Stimulated activated naive B cell treated with anti-CD40 and anti-IgM and Interleukin-4, amounts not matched to agents 10 μg/mL and 1 μg/mL and 100 μg/mL, for 72 hours (primary cell): ENCODE measurements at regions not wholly inside any gene's neighbourhood (a gene's known extent, or its start where the extent isn't known, plus 50 kb on each side); places are given as distances from the start of the nearest gene placed in this dataset.
"Not testable (repeated sequence)": the region's sequence is repeated elsewhere in the genome, so short reads cannot be mapped to it uniquely, and the experiment has no call there.

Experiments
- ATAC-seq, 2 donors: fragments of 150-1000 bp; cut with Tn5 transposase; replicated peaks; 2 replicates each; pipeline ENCODE4 v1.10.0; 2021; ENCODE audit warnings: moderate library complexity in 1 of 2
- DNase-seq: peaks from one replicate; pipeline ENCODE4 v3.0.0; 2021
- H3K27ac Mint-ChIP-seq: one replicate; pipeline ENCODE4 v1.8.0; 2022; ENCODE audit warnings: mild to moderate bottlenecking, mixed read lengths
- H3K27me3 Mint-ChIP-seq, 2 donors: one replicate each; pipeline ENCODE4 v1.8.0; 2022; ENCODE audit warnings: mixed read lengths in 2 of 2
- H3K36me3 Mint-ChIP-seq, 2 donors: one replicate each; pipeline ENCODE4 v1.8.0; 2022; ENCODE audit warnings: mixed read lengths in 2 of 2, mild to moderate bottlenecking in 1 of 2
- H3K4me1 Mint-ChIP-seq, 2 donors: one replicate each; pipeline ENCODE4 v1.8.0; 2022; ENCODE audit warnings: mixed read lengths in 2 of 2, mild to moderate bottlenecking in 1 of 2
- H3K4me3 Mint-ChIP-seq, 2 donors: one replicate each; pipeline ENCODE4 v1.8.0; 2022; ENCODE audit warnings: mild to moderate bottlenecking in 2 of 2, mixed read lengths in 2 of 2, moderate library complexity in 1 of 2
- H3K9me3 Mint-ChIP-seq, 2 donors: one replicate each; pipeline ENCODE4 v1.8.0; 2022; ENCODE audit warnings: mixed read lengths in 2 of 2, mild to moderate bottlenecking in 1 of 2

DNA sequence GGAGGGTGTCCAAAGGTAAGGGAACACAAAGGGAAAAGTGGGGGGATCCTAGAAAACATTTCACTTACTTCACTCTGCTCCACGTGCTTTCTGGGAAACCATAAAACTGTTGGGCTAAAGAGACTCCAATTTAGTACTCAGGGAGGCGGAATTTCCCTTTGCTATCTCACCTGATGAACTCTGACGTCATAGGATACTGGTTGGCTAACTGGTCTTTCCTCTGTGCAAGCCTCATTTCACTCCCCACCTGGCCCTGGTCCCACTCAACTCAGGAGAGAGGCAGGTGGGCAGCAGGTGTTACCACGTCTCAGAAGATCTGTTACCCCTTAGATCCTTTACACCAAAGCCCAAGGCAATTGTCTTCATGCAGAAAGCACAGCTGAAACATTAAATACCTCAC lies 51.8 kb upstream of the PMAIP1 start:
- no peaks in the 10 kb centered on the region for H3K9me3 Mint-ChIP-seq
- H3K27ac Mint-ChIP-seq: peak overlapping the region; percentile 93
- DNase-seq (peak; percentile 15), ATAC-seq (peak; percentile 39 to 41)
- peaks cover 0 to under 1% of the 10 kb centered on the region in 2 donors for H3K27me3 Mint-ChIP-seq
- H3K36me3 Mint-ChIP-seq: no peaks in the 10 kb centered on the region
- peaks cover 21 to 31% of the 10 kb centered on the region in 2 donors for H3K4me1 Mint-ChIP-seq
- H3K4me3 Mint-ChIP-seq: no peak overlapping the region

GRCh38 chr18:59847491-59847846 lies 52.3 kb upstream of the PMAIP1 start:
- ATAC-seq: peak; percentile 47

DNA sequence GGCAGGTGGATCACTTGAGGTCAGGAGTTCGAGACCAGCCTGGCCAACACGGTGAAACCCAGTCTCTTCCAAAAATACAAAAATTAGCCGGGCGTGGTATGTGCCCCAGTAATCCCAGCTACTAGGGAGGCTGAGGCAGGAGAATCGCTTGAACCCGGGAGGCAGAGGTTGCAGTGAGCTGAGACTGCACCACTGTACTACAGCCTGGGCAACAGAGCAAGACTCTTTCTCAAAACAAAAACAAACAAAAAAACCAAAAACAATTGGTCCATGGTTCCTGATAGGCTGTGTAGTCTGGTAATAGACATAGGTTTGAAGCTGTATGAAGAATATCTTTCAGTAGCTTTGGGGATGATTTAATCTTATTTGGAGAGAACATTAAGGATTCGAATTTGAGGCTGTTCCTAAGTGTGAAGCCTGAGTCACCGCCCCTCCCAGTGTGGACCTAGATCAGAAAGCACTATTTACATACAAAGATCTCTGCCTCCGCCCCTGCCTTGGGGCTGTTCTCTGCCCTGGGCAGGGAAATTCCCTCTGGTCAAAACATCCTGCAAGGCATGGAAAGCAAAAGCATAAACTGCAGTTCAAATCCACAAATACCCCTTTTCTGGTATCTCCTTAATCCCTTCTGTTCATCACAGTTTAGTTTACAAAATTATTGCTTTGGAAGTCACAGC lies 52.8 kb upstream of the PMAIP1 start:
- no peaks in the 10 kb centered on the region for H3K9me3 Mint-ChIP-seq
- ATAC-seq (peak; percentile 96 to 97), DNase-seq (peak; percentile 65)
- H3K27ac Mint-ChIP-seq: peak overlapping the region; percentile 93
- peak overlapping the region; percentile 31 to 57 for H3K4me3 Mint-ChIP-seq
- no peaks in the 10 kb centered on the region for H3K36me3 Mint-ChIP-seq
- peaks cover 20 to 34% of the 10 kb centered on the region in 2 donors for H3K4me1 Mint-ChIP-seq
- H3K27me3 Mint-ChIP-seq: no peaks in the 10 kb centered on the region

More at GRCh38 chr18:59847491-59847846, 52.3 kb upstream of the PMAIP1 start:
- Mint-ChIP-seq H3K27ac (peak overlapping the region; percentile 93), H3K4me3 (peak overlapping the region; percentile 31 to 57), H3K4me1 (peaks cover 20 to 33% of the 10 kb centered on the region in 2 donors)
- not testable (repeated sequence) for H3K36me3 Mint-ChIP-seq, H3K9me3 Mint-ChIP-seq, H3K27me3 Mint-ChIP-seq
- DNase-seq: peak; percentile 3

- Mint-ChIP-seq H3K4me1 (peaks cover 15 to 29% of the 10 kb centered on the region in 2 donors), H3K36me3 (no peaks in the 10 kb centered on the region), H3K27ac (no peak overlapping the region), H3K4me3 (no peak overlapping the region), H3K27me3 (no peaks in the 10 kb centered on the region), H3K9me3 (no peaks in the 10 kb centered on the region)
- DNase-seq (no peak), ATAC-seq (no peak)
Measured at GRCh38 chr18:59842947-59843346, 56.8 kb upstream of the PMAIP1 start.

DNA sequence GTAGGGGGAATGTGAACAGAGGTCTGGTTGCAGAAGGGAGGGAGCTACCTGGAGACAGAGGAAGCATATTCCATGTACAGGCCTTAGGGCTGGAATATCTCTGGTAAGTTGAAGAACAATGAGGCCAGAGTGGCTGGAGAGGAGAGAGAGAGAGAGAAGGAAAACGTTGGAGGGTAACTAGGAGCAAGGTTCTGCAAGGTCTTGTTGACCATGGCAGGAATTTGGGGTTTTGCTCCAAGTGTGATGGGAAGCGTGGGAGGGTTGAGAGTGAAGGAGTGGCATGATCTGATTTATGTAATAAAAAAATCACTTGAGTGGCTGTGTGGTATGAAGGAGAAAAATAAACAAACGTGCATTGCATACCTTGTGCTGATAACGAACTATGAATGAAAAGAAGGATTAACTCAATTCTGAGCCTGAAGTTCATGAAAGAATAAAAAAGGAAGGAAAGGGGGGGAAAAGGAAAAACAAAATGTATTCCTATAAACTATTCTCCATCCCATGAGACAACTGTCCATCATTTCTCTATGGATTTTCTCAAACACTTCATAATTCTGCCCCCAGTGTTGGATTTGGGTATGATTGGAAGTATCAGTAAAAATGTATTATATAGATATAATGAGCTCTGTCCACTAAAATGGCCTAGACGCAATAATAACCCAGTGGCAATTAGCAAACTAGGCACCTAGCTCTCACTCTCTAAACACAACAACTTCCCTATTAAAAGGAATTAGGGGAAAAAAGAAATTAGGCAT lies 59.7 kb upstream of the PMAIP1 start:
- Mint-ChIP-seq H3K4me3 (no peak overlapping the region), H3K27ac (no peak overlapping the region), H3K36me3 (no peaks in the 10 kb centered on the region), H3K9me3 (no peaks in the 10 kb centered on the region), H3K27me3 (no peaks in the 10 kb centered on the region), H3K4me1 (peaks cover 13 to 23% of the 10 kb centered on the region in 2 donors)
- DNase-seq (no peak), ATAC-seq (no peak)

DNA sequence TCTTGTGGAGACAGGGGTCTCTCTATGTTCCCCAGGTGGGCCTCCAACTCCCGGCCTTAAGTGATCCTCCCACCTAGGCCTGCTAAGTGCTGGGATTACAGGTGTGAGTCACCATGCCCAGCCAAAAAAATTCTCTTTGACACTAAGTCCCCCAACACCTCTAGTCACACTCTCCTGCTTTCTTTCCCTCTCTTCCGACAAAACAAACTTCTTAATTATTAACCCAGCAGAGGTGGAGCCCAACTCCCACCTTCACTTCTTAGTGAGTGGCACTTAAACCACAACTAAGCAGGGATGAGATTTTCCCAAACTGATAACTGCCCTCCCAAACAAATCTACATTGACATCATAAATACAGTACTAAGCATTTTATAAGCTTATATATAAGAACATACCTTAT lies 60.5 kb upstream of the PMAIP1 start:
- ATAC-seq (no peak), DNase-seq (no peak)
- H3K4me1 Mint-ChIP-seq: peaks cover 14 to 27% of the 10 kb centered on the region in 2 donors
- H3K27ac Mint-ChIP-seq: no peak overlapping the region
- no peaks in the 10 kb centered on the region for H3K36me3 Mint-ChIP-seq
- no peaks in the 10 kb centered on the region for H3K9me3 Mint-ChIP-seq
- no peak overlapping the region for H3K4me3 Mint-ChIP-seq
- H3K27me3 Mint-ChIP-seq: no peaks in the 10 kb centered on the region

- no peaks in the 10 kb centered on the region for H3K9me3 Mint-ChIP-seq
- peak; percentile 58 for DNase-seq
- H3K27ac Mint-ChIP-seq: no peak overlapping the region
- H3K27me3 Mint-ChIP-seq: no peaks in the 10 kb centered on the region
- ATAC-seq: peak; percentile 72 to 79
- H3K4me1 Mint-ChIP-seq: peaks cover 13 to 19% of the 10 kb centered on the region in 2 donors
- no peak overlapping the region for H3K4me3 Mint-ChIP-seq
- H3K36me3 Mint-ChIP-seq: no peaks in the 10 kb centered on the region
Measured at GRCh38 chr18:59837586-59837985, 62.2 kb upstream of the PMAIP1 start.

DNA sequence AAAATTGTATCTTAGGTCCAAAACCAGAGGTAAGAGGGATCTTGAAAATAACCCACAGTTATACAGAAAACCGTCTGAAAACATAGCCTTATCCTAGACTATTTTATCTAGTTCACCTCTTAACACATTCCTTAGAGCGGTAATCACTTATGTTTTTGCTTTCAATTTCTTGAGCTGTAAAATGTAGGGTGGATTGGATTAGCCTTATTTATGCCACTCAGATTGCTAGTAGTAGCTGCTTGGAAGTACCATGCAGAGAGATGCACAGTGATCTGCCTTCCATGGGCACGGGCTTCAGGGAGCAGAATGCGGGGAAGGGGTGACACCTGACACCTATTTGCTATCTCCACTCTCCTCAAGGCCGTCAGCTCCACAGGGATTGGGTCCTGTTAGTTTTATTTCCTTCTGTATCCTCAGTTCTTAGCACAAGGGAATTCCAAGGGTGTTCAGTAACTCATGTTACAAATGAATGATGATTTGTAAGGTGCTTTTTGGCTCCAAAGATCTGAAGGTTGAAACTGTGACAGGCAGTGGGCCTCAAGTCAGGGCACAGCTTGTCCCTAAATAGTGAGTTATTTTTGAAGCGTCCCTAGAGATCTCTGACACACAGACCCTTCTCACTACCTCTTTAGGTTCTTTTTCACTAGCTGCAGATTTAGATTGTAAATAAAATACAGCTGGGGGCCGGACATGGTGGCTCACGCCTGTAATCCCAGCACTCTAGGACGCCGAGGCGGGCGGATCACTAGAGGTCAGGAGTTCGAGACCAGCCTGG lies 64.0 kb upstream of the PMAIP1 start:
- Mint-ChIP-seq H3K36me3 (no peaks in the 10 kb centered on the region), H3K4me3 (peak overlapping the region; percentile 23 to 32), H3K27me3 (no peaks in the 10 kb centered on the region), H3K4me1 (peaks cover 13 to 18% of the 10 kb centered on the region in 2 donors), H3K9me3 (no peaks in the 10 kb centered on the region), H3K27ac (peak overlapping the region; percentile 65)
- ATAC-seq (peak; percentile 63 to 79), DNase-seq (peak; percentile 2)

GRCh38 chr18:59834267-59834666 lies 65.5 kb upstream of the PMAIP1 start:
- Mint-ChIP-seq H3K9me3 (no peaks in the 10 kb centered on the region), H3K36me3 (no peaks in the 10 kb centered on the region), H3K27ac (peak overlapping the region; percentile 77), H3K4me3 (no peak overlapping the region), H3K4me1 (peaks cover 13 to 18% of the 10 kb centered on the region in 2 donors), H3K27me3 (no peaks in the 10 kb centered on the region)
- ATAC-seq (peak; percentile 31 to 37), DNase-seq (no peak)

DNA sequence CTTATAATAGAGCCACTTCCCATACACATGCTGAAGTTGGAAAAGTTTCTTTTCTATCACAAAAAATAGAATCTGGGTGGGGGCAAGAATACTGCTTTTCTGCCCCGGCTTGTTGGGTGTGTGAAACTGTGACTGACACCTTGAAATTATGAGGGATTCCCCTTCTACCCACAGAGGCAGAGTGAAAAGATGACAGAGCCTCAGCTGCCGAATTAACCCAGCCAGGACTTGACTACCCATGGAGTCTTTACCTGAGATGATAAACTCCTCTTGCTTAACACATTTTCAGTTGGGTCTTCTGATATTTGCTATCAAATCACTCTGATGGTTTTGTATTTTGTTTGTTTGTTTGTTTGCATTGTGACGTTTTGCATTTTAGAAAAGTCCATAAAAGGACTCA lies 66.0 kb upstream of the PMAIP1 start:
- Mint-ChIP-seq H3K4me1 (peaks cover 13 to 18% of the 10 kb centered on the region in 2 donors), H3K9me3 (no peaks in the 10 kb centered on the region), H3K27me3 (no peaks in the 10 kb centered on the region), H3K4me3 (no peak overlapping the region), H3K27ac (peak overlapping the region; percentile 77), H3K36me3 (no peaks in the 10 kb centered on the region)
- ATAC-seq: peak; percentile 65 to 75
- DNase-seq: no peak

DNA sequence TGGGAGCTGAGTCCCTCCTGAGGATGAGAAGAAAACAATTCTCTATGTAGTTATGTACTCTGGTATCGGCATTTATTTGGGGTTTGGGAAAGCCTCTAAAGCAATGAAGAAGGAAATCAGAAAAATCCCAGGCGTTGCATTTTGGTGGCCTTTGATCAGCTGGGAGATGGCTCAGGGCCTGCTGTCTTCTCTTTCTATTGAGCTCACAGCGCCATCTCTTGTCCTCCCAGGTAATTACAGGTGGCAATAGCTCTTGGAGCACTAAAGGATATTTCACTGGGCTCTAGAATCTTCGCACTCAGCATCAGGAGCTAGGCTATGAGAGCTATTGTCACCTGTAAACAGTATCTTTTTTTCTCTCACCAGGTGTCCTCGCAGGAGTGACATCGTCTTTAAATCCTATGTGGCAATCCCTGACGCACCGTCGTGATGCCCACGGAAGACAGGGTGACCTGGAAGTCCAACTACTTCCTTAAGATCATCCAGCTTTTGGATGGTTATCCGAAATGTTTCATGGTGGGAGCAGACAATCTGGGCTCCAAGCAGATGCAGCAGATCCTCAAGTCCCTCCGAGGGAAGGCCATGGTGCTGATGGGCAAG lies 76.1 kb upstream of the PMAIP1 start:
- H3K9me3 Mint-ChIP-seq: no peaks in the 10 kb centered on the region
- H3K4me3 Mint-ChIP-seq: no peak overlapping the region
- H3K27ac Mint-ChIP-seq: no peak overlapping the region
- peak; percentile 70 for ATAC-seq
- no peaks in the 10 kb centered on the region for H3K36me3 Mint-ChIP-seq
- peaks cover 12 to 18% of the 10 kb centered on the region in 2 donors for H3K27me3 Mint-ChIP-seq
- H3K4me1 Mint-ChIP-seq: no peaks in the 10 kb centered on the region
- peak; percentile 27 for DNase-seq

DNA sequence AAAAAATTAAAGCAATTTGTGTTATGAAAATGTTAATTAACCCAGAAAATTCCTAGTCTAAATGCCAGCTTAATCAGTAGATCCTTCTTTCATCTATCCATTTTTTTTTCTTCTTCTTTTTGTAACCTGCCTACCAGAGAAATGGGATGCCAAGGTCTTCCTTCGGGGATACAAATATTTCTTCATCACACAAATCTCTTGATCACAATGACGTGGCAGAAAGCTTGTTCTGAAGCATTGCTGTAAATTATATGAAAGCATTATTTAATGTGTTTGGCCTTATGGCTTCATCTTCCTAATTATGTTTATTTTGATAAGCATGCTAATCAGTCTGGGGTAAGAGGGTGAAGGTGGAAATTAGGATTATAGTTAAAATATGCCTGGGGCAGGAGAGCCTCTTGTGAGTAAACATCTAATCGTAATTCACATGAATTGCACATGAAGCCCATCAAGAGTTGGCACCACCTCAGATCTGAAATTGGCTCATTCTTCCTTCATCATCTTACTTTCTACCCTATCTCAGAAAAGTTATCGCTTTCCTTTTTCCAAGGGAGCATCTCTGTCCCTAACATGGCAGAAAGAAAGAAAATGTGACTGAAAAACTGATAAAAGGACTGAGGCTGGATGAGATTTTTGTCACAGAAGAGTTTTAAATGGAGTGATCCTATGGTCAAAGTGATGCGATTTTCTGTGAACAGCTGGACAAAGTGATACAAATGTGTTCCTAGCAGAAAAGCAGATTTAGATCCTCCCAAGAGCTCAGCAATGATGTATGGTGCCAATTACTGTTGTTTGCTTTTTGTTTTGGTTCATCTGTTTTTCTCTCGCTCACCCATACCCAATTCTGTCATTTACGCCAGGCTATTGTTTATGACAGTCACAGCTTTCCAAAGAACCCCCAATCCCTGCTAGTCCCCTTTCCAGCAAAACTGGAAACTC lies 76.9 kb upstream of the PMAIP1 start:
- no peak overlapping the region for H3K27ac Mint-ChIP-seq
- H3K27me3 Mint-ChIP-seq: peaks cover 18 to 23% of the 10 kb centered on the region in 2 donors
- ATAC-seq: no peak
- H3K4me1 Mint-ChIP-seq: no peaks in the 10 kb centered on the region
- no peaks in the 10 kb centered on the region for H3K36me3 Mint-ChIP-seq
- no peak overlapping the region for H3K4me3 Mint-ChIP-seq
- DNase-seq: no peak
- H3K9me3 Mint-ChIP-seq: no peaks in the 10 kb centered on the region

- DNase-seq (no peak), ATAC-seq (no peak)
- Mint-ChIP-seq H3K36me3 (no peaks in the 10 kb centered on the region), H3K9me3 (no peaks in the 10 kb centered on the region), H3K4me3 (no peak overlapping the region), H3K27ac (no peak overlapping the region), H3K27me3 (peaks cover 22 to 29% of the 10 kb centered on the region in 2 donors), H3K4me1 (no peaks in the 10 kb centered on the region)
Measured at GRCh38 chr18:59821983-59822382, 77.8 kb upstream of the PMAIP1 start.
